COLO668 (cell line): ENCODE measurements at regions not wholly inside any gene's neighbourhood (a gene's known extent, or its start where the extent isn't known, plus 50 kb on each side); places are given as distances from the start of the nearest gene placed in this dataset.
"Not testable (repeated sequence)": the region's sequence is repeated elsewhere in the genome, so short reads cannot be mapped to it uniquely, and the experiment has no call there.

Experiments used
- DNase-seq: peaks from one replicate; lab custom pipeline; 2025; ENCODE audit not compliant: unreplicated experiment; lab: John Stamatoyannopoulos, UW

- DNase-seq = no peak
Measured at GRCh38 chr17:12195418-12195817, 174.7 kb downstream of the MAP2K4 start.

DNA sequence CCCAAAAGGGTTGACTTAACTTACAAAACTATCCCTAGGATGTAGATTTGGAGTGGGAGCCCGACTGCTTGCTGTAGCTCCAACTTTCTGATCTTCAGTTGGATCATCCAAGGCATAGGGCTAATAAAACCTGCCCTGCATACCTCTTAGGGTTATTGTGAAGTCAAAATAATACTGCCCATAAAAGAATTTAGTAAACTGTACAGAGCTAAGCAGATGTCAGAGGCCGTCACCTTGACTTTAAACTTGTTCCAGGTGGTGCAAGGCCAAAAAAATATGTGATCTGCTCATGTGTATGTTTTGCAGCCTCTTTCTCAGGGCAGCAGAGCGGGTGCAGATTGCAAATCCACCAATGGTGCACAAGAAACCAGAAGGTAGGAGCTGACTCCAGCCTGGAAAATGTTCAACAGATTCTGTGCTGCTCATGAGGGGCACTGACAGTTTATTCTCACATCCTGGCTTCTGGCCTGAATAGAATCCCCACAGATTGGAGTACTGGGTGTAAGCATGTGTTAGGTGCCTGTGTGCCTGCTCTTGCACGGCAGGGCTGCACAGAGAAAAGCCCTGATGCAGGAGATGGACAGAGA lies 180.7 kb downstream of the MAP2K4 start:
- no peak for DNase-seq

GRCh38 chr17:12209632-12210191 lies 189.0 kb downstream of the MAP2K4 start:
- no peak for DNase-seq

DNA sequence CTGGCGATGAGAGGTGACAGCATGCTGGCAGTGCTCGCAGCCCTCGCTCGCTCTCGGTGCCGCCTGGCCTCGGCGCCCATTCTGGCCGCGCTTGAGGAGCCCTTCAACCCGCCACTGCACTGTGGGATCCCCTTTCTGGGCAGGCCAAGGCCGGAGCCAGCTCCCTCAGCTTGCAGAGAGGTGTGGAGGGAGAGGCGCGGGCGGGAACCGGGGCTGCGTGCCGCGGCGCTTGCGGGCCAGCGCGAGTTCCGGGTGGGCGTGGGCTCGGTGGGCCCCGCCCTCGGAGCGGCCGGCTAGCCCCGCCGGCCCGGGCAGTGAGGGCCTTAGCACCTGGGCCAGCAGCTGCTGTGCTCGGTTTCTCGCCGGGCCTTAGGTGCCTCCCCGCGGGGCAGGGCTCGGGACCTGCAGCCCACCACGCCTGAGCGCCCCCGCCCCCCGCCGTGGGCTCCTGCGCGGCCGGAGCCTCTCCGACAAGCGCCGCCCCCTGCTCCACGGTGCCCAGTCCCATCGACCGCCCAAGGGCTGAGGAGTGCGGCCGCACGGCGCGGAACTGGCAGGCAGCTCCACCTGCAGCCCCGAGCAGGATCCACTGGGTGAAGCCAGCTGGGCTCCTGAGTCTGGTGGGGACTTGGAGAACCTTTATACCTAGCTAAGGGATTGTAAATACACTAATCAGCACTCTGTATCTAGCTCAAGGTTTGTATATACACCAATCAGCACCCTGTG lies 200.2 kb downstream of the MAP2K4 start:
- not testable (repeated sequence) for DNase-seq

GRCh38 chr17:12222392-12222791 lies 201.7 kb downstream of the MAP2K4 start:
- no peak for DNase-seq

- DNase-seq = no peak
Measured at GRCh38 chr17:12227547-12227946, 206.9 kb downstream of the MAP2K4 start.

GRCh38 chr17:12229335-12229734 lies 208.7 kb downstream of the MAP2K4 start:
- no peak for DNase-seq

- DNase-seq = no peak
Measured at GRCh38 chr17:12230481-12231354, 210.0 kb downstream of the MAP2K4 start.

GRCh38 chr17:12231355-12231682 lies 210.6 kb downstream of the MAP2K4 start:
- no peak for DNase-seq

GRCh38 chr17:12239021-12239420 lies 218.3 kb downstream of the MAP2K4 start:
- DNase-seq = not testable (repeated sequence)

DNA sequence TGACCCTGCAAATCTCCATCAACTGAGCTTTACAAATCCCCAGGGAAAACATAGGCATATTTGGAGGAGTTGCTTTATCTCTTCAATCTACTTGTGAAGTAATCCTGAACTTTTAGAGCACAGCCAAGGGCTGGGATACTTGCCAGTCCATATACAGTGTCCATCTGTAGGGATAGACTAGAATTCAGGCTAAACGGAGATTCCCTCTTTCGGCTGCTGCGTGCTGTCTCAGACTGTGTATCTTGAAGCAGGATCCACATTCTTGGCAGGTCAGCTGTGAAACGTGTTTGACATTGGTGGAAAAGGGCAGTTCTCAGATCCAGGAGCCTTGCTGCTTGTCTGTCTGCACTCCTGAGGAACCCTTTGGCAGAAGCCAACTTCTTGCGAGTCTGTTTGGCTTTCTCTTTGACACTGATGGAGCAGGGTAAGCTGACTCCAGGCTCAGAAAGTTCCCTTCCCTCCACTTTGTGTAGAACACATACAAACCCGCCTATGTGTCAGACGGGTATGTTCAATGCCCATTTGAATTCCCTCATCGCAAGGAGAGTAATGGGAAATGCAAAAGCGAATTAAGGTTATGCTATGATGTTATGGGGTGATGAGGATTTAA lies 221.8 kb downstream of the MAP2K4 start:
- DNase-seq = no peak

GRCh38 chr17:12247761-12248160 lies 227.1 kb downstream of the MAP2K4 start:
- DNase-seq = no peak

GRCh38 chr17:12250973-12251372 lies 230.3 kb downstream of the MAP2K4 start:
- DNase-seq = no peak

- no peak for DNase-seq
Measured at GRCh38 chr17:12252462-12252861, 231.8 kb downstream of the MAP2K4 start.

DNA sequence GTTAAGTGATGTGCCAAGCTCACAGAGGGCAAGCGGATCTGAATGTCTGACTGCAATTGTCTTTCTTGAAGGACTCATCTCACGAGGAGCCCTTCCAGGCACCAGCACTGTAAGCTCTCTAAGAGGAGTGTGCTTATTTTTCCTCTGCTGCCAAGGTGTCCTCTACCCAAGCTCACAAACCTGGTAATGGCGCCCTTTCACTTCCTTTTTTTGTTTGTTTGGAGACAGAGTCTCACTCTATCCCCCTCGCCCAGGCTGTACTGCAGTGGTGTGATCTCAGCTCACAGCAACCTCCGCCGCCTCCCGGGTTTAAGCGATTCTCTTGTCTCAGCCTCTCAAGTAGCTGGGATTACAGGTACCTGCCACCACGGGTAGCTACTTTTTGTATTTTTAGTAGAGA lies 233.8 kb downstream of the MAP2K4 start:
- DNase-seq = no peak

DNA sequence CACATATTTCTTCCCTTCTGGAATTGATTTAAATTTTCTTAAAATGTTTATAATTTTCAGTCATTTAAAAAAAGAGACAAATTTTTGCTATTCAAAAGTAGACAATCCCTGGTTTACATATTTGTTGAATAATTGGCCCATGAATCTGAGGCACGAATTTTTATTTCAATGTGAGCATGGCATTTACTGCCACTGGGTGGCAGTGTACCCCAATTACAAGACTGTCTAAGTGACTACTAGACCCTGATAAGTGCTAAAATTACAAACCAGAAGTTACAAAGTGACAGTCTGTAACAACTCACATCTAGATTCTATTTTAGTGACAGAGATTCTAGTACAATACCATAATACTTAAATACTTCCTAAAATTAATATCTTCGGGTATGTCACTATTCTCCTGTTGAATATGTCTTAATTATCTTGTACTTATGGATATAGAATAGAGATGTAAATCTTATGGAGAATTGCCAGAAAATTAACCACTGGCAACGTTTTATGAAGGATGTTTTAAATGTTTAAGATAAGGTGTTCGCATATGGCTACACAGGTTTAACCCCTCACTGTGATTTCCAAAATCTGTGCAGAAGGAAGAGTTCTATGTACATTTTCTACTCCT lies 235.8 kb downstream of the MAP2K4 start:
- DNase-seq = peak; percentile 3

DNA sequence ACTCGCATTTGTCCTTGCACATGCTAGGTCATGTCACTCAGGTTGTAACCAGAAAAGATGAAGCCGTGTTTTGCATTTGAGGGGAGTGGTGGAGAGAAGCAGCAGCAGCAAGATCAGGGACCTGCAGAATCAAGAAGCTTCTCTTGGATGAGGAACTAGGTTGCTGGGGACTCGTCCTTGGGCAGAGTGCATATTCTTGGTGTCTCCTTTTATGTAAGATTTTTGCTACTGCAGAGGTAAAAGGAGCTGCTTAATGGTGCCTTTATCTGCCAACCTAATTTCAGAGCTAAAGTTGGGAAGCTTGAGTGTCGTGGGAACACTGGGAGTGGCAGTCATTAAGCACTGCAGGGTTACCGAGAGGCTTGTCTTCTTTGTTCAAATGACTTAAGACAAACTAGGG lies 236.5 kb downstream of the MAP2K4 start:
- DNase-seq = no peak

GRCh38 chr17:12261354-12261753 lies 240.7 kb downstream of the MAP2K4 start:
- no peak for DNase-seq

GRCh38 chr17:12269751-12270150 lies 249.1 kb downstream of the MAP2K4 start:
- no peak for DNase-seq

GRCh38 chr17:12277827-12278226 lies 257.1 kb downstream of the MAP2K4 start:
- no peak for DNase-seq

- DNase-seq = no peak
Measured at GRCh38 chr17:12282056-12282455, 261.4 kb downstream of the MAP2K4 start.
